ENCODE measurements at regions not wholly inside any gene's neighbourhood (a gene's known extent, or its start where the extent isn't known, plus 50 kb on each side); places are given as distances from the start of the nearest gene placed in this dataset.

- FAIRE-seq = no peak
Measured at GRCh38 chr12:85352016-85352415, 72.0 kb downstream of the ALX1 start.

GRCh38 chr12:85356596-85357385 is 76.8 kb downstream of the ALX1 start:
- DNase-seq (ENCODE audit: extremely low spot score, insufficient read length, low read depth) (no peak), FAIRE-seq (no peak)

More at GRCh38 chr12:85352016-85352415, 72.0 kb downstream of the ALX1 start:
- no peak for DNase-seq (ENCODE audit: extremely low spot score, insufficient read length, low read depth)

GRCh38 chr12:85357609-85358008 is 77.6 kb downstream of the ALX1 start:
- DNase-seq (ENCODE audit: extremely low spot score, insufficient read length, low read depth) (no peak), FAIRE-seq (no peak)

- FAIRE-seq (no peak), DNase-seq (ENCODE audit: extremely low spot score, insufficient read length, low read depth) (no peak)
Measured at GRCh38 chr12:85358715-85359114, 78.7 kb downstream of the ALX1 start.

- no peak for DNase-seq (ENCODE audit: extremely low spot score, insufficient read length, low read depth)
- no peak for FAIRE-seq
Measured at GRCh38 chr12:85363382-85364190, 83.6 kb downstream of the ALX1 start.

GRCh38 chr12:85367936-85368335 is 87.9 kb downstream of the ALX1 start:
- DNase-seq (ENCODE audit: extremely low spot score, insufficient read length, low read depth) (no peak), FAIRE-seq (no peak)

- FAIRE-seq (no peak), DNase-seq (ENCODE audit: extremely low spot score, insufficient read length, low read depth) (no peak)
Measured at GRCh38 chr12:85369365-85370154, 89.5 kb downstream of the ALX1 start.

GRCh38 chr12:85373045-85373444 is 93.0 kb downstream of the ALX1 start:
- FAIRE-seq (no peak), DNase-seq (ENCODE audit: extremely low spot score, insufficient read length, low read depth) (no peak)

GRCh38 chr12:85374981-85375380 is 95.0 kb downstream of the ALX1 start:
- FAIRE-seq (no peak), DNase-seq (ENCODE audit: extremely low spot score, insufficient read length, low read depth) (no peak)

- DNase-seq (ENCODE audit: extremely low spot score, insufficient read length, low read depth) = no peak
- no peak for FAIRE-seq
Measured at GRCh38 chr12:85385406-85385805, 105.4 kb downstream of the ALX1 start.

- DNase-seq (ENCODE audit: extremely low spot score, insufficient read length, low read depth) = no peak
- no peak for FAIRE-seq
Measured at GRCh38 chr12:85390266-85390665, 110.2 kb downstream of the ALX1 start.

- FAIRE-seq = no peak
- no peak for DNase-seq (ENCODE audit: extremely low spot score, insufficient read length, low read depth)
Measured at GRCh38 chr12:85392508-85392907, 112.5 kb downstream of the ALX1 start.

- FAIRE-seq (no peak), DNase-seq (ENCODE audit: extremely low spot score, insufficient read length, low read depth) (no peak)
Measured at GRCh38 chr12:85393606-85394005, 113.6 kb downstream of the ALX1 start.

- FAIRE-seq (no peak), DNase-seq (ENCODE audit: extremely low spot score, insufficient read length, low read depth) (no peak)
Measured at GRCh38 chr12:85394065-85394464, 114.0 kb downstream of the ALX1 start.

- no peak for DNase-seq (ENCODE audit: extremely low spot score, insufficient read length, low read depth)
- no peak for FAIRE-seq
Measured at GRCh38 chr12:85394809-85395208, 114.8 kb downstream of the ALX1 start.

- DNase-seq (ENCODE audit: extremely low spot score, insufficient read length, low read depth) (no peak), FAIRE-seq (no peak)
Measured at GRCh38 chr12:85405262-85405661, 125.2 kb downstream of the ALX1 start.

GRCh38 chr12:85405781-85406522 is 125.9 kb downstream of the ALX1 start:
- DNase-seq (ENCODE audit: extremely low spot score, insufficient read length, low read depth) (no peak), FAIRE-seq (no peak)

GRCh38 chr12:85413266-85413665 is 133.2 kb downstream of the ALX1 start:
- FAIRE-seq = no peak

GRCh38 chr12:85422762-85423161 is 142.7 kb downstream of the ALX1 start:
- FAIRE-seq = no peak
- no peak for DNase-seq (ENCODE audit: extremely low spot score, insufficient read length, low read depth)

More at GRCh38 chr12:85413266-85413665, 133.2 kb downstream of the ALX1 start:
- no peak for DNase-seq (ENCODE audit: extremely low spot score, insufficient read length, low read depth)

- DNase-seq (ENCODE audit: extremely low spot score, insufficient read length, low read depth) (no peak), FAIRE-seq (peak; percentile 18)
Measured at GRCh38 chr12:85423947-85424346, 143.9 kb downstream of the ALX1 start.

Measured in GM18507 (cell line).